ENCODE measurements at regions not wholly inside any gene's neighbourhood (a gene's known extent, or its start where the extent isn't known, plus 50 kb on each side); places are given as distances from the start of the nearest gene placed in this dataset.
A peak's percentile ranks its signal among the peaks of the same experiment; 100 is the strongest.
"Not testable (repeated sequence)": the region's sequence is repeated elsewhere in the genome, so short reads cannot be mapped to it uniquely, and the experiment has no call there.

GRCh38 chr15:66865622-66866611 lies 163.9 kb downstream of the SMAD6 start:
- no peak for DNase-seq

GRCh38 chr15:66866656-66867055 lies 164.6 kb downstream of the SMAD6 start:
- no peak for DNase-seq

GRCh38 chr15:66868918-66869317 lies 166.9 kb downstream of the SMAD6 start:
- DNase-seq = no peak

- no peak for DNase-seq
Observed at GRCh38 chr15:66870880-66871388, 168.9 kb downstream of the SMAD6 start.

DNA sequence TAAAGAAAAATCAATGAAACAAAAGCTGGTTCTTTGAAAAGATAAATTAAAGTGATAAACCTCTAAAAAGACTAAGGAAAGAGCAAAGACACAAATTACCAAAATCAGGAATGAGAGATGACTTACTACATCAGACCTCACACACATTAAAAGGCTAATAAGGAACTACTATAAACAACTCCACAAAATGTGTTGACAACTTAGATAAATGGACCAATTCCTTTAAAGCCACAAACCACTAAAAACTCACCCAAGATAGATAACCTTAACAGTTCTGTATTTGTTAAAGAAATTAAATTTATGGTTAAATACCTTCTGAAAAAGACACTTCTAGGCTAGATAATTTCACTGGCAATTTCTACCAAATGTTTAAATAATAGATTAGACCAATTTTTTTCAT lies 170.4 kb downstream of the SMAD6 start:
- DNase-seq = no peak

- not testable (repeated sequence) for DNase-seq
Observed at GRCh38 chr15:66873331-66873730, 171.3 kb downstream of the SMAD6 start.

DNA sequence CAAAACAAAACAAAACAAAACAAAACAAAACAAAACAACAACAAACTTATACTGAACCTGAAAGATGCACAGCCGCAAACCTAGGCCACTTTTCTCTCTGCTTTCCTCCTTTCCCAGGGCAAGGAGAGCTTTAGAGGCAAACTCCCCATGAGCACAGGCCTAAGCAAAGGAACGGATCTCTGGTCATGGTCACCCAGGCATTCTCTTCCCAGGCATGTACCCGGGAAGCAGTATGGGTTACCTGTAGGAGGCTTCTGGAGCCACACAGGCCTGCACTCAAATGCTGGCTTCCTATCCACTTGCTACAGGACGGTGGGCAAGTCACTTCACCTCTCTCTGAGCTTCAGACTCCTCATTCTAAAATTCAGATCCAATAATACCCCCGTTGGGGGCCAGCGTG lies 171.8 kb downstream of the SMAD6 start:
- DNase-seq = no peak

DNA sequence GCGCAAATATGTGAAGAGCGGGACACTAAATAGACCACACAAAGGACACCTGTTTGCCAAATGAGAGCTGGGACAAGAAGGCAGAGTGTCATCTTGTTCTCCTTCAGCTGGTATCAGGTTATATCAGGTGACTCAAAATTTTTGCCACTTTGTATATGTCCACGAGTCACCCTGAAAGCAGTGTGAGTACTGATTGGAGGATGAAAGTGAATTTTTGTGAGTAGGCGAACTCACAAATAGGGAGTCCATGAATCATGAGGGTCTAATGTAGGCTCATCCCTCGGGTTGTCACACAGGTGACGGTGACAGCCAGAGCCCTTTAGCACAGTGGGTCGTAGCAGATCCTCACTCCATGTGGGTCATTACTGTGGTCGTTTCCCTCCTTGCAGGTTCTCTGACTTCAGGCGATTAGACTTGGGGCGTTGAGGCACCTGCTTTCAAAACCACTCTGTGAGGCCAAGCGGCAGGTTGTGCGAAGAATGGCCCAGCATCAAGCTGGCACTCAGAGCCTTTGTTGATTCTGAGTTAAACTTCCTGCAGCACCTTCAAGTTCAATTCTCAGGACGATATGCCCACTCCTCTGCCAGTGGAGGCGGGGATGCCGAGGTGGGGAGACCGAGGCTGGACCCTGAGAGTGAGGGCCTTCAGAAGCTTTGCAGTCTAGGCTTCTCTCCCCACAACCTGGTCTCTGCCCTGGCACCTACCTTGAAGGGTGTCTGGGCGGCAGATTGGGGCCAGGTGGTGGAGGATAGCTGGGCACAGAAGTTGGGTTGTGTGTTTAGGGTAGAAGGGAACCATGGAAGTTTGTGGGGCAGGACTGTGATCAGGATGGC lies 173.8 kb downstream of the SMAD6 start:
- DNase-seq = no peak

GRCh38 chr15:66876421-66876730 lies 174.3 kb downstream of the SMAD6 start:
- DNase-seq = no peak

DNA sequence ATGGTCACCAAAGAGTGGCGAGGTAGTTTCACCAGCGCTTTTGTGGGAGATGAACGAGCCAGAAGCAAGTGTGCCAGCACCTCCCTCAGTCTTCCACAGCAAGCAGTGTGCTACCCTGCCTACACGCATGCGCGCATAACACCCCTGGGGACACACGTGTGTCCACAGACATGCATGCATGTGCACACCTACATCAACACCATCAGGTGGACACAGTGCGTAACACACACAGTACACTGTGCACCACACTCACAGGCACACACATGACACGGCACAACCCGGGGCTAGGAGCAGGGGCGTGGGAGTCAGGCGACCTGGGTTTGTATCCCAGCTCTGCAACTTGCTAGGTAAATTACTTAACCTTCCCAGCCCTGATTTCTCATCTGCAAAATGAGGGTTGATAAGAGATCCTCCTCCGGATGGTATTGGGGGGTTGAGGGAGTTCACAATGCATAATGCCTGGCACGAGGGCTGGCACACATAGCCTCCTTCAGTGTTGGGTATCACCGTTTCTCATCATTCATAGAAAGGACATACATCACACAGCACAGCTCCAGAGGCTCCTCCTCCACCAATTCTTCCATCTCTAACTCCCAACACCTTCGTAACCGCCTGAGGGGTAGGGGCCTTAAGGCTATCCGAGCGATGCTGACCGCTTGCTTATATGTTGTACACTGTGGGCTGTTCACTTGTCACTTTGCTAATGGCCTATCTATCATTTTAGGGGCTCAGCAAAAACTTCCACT lies 174.9 kb downstream of the SMAD6 start:
- DNase-seq = no peak

- no peak for DNase-seq
Observed at GRCh38 chr15:66877477-66878271, 175.6 kb downstream of the SMAD6 start.

DNA sequence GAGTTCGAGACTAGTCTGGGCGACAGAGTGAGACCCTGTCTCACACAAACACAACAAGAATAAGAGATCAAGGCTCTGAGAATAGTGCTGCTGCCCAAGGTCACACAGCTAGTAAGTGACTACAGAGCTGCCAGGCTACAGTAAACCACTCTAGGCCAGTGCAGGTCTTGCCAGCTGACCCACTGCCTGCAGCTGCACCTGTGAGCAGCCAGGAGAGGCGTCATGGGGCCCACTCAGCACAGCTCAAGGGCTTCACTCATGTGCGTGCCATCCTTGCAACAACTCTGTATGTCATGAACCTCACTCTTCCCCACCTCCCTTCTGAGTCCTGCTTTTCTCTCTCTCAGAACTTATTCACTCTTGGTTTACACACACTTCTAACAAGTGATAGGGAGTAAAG lies 176.7 kb downstream of the SMAD6 start:
- no peak for DNase-seq

DNA sequence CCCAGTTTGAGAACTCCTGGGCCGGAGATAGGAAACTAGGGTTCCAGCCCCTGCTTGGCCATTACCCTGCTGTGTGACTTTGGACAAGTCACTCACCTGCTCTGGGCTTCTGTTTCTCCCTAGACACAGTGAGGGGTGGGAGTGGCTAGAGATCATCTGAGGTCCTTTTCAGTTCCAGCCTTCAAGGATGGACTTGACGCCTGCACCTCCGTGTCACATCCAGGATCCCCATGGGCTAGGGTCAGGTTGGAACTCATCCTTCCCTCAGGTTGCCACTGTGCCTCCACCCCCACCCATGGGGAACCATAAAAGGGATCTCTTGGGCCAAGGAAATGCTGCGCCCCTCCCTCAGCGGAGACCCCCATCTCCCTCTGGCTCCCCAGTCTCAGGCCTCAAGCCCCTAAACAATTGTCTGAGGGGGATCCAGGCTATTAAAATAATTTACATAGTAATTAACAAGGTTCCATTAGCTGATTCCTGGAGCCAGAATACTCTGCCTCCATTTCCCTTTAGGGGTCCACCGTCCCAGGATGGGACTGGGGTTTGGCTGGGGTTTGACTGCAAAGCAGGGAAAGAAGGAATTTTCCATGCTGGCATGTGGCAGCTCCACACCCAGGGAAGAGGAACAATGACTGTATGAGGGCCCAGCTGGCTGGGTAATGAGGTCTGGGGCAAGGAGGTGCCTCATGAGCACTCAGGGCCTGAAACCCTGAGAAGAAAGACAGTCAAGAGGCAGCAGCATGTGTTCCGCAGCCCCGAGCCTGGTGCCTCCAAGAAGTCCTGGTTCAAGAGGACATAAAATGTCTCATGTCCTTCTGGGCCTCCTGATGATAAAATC lies 177.7 kb downstream of the SMAD6 start:
- DNase-seq = no peak

- no peak for DNase-seq
Observed at GRCh38 chr15:66880380-66881155, 178.5 kb downstream of the SMAD6 start.

DNA sequence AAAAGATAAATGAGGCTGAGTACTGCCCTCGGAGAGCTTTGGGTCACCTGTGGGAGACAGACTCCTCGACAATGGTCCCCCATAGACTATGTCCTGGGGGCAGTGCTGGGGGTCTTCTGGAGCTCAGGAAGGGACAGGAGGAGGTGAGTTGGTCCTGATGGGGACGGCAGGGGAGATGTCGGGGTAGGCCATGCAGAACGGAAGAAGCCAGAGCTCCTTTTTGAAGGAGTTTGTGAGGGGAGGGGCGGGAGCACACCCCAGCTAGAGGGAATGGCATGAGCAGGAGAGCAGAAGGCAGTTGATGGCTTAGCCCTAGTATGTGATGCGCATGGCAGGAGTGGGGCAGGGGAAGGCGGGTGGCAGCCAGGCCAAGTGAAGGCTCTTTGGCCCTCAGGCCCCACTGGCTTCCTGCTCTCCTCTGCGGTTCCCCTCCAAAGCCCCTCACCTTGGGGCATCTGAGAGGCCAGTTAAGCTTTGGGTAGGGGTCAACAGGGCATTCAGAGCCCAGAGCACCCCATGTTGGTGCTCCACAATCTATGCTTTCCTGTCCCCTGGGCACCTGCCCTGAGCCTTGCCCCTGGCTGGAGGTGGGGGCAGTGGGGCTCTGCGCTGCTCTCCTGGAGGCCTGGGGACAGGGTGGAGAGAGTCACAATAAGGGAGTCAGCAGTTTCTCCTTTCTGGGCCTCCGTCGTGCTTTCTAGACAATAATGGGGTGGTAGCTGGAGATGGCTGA lies 179.3 kb downstream of the SMAD6 start:
- no peak for DNase-seq

GRCh38 chr15:66882251-66883020 lies 180.4 kb downstream of the SMAD6 start:
- DNase-seq = no peak

DNA sequence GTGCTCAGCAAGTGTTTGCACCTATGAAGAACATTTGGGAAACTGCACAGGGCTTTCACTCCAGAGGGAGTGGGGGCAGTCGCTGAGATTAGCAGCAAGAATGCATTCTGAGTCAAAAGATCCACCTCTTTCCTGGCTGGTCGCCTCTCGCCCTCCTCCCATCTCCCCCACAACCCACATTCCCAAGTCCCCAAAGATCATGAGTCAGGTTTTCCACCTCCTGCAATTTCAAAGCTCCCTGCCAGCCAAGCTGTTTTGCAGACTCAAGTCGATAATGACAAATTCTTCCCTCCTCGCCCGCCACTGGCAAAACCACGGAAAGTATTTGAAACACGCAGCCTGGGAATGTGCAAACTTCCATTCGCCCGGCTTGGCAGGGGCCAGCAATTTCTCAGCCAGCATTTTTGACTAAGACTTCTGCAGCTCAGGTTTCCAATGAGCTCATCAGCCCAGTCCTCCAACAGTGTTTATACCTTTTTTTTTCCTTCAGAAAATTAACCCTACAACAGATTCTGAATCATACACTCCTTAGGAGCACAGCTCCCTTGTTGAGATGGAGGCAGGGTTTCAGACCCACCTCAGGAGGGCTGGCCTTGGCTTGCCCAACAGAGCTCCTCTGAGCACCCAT lies 181.4 kb downstream of the SMAD6 start:
- peak; percentile 98 for DNase-seq

- no peak for DNase-seq
Observed at GRCh38 chr15:66884115-66884622, 181.2 kb upstream of the SMAD3 start.

Data from left hindlimb (tissue), 1 donor.